Esophagus squamous epithelium (tissue), 4 donors: ENCODE measurements at regions not wholly inside any gene's neighbourhood (a gene's known extent, or its start where the extent isn't known, plus 50 kb on each side); places are given as distances from the start of the nearest gene placed in this dataset.

ENCODE experiments used
- POLR2A ChIP-seq, 4 donors: fragments of 450-650 bp; IDR thresholded peaks; one replicate each; pipeline ENCODE4 v1.6.1; 2017; ENCODE audit warnings: antibody characterized with exemption in 4 of 4, mild to moderate bottlenecking in 4 of 4, moderate library complexity in 3 of 4
- TF ChIP-seq, protein P1 (sequence below), 6 experiments: fragments of 450-650 bp in 4 of 6; fragments of 200-600 bp in 2 of 6; sonication (generic) in 2 of 6; IDR thresholded peaks; one replicate each; pipeline ENCODE4 v1.5.1; 2016 to 2019; ENCODE audit warnings: antibody characterized with exemption in 6 of 6, mild to moderate bottlenecking in 4 of 6, moderate library complexity in 4 of 6

DNA sequence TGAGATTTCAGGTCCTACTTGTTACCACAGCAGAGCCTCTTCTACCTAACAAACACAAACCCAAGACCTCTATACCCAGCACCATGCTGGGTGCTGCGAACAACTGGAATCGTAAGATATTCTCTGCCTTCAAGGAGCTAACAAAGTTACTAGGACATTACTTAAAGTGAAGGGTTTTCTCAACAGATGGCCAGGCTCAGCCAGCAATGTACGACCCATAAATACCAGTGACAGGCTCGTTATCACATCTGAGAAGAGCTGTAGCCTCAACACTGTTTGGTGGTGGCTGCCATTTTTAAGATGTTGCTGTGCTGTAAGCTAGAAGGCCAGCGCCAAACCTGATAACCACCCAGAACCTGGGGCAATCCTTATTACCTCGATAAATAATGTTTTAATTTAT is 406.5 kb downstream of the KIF16B start:
- TF ChIP-seq, protein P1, sequence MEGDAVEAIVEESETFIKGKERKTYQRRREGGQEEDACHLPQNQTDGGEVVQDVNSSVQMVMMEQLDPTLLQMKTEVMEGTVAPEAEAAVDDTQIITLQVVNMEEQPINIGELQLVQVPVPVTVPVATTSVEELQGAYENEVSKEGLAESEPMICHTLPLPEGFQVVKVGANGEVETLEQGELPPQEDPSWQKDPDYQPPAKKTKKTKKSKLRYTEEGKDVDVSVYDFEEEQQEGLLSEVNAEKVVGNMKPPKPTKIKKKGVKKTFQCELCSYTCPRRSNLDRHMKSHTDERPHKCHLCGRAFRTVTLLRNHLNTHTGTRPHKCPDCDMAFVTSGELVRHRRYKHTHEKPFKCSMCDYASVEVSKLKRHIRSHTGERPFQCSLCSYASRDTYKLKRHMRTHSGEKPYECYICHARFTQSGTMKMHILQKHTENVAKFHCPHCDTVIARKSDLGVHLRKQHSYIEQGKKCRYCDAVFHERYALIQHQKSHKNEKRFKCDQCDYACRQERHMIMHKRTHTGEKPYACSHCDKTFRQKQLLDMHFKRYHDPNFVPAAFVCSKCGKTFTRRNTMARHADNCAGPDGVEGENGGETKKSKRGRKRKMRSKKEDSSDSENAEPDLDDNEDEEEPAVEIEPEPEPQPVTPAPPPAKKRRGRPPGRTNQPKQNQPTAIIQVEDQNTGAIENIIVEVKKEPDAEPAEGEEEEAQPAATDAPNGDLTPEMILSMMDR (IDR thresholded peaks at IDR 0.05): no peak
- no peak for TF ChIP-seq POLR2A (IDR thresholded peaks at IDR 0.05)
